GM20431 (cell line): ENCODE measurements at regions not wholly inside any gene's neighbourhood (a gene's known extent, or its start where the extent isn't known, plus 50 kb on each side); places are given as distances from the start of the nearest gene placed in this dataset.

Source experiments
- in situ Hi-C: fragments of 300-500 bp; cut with MseI, MboI; formaldehyde crosslinking; loops from one replicate; pipeline ENCODE4 v1.15.0; 2020; ENCODE audit warnings: low sequenced_read_pairs; ENCODE audit not compliant: unreplicated experiment

- in situ Hi-C loops: loop anchor here (10.0 kb wide), 1 partner anchor 117 kb away; no protein-coding TSS in a partner anchor
These were observed 139.1 kb upstream of the PFKP start for GRCh38 chr10:2927958-2928840.

GRCh38 chr10:2926918-2927660, 140.3 kb upstream of the PFKP start:
- in situ Hi-C loops: loop anchor here (10.0 kb wide), 1 partner anchor 118 kb away; no protein-coding TSS in a partner anchor

- in situ Hi-C loops: loop anchor here (10.0 kb wide), 1 partner anchor 119 kb away; no protein-coding TSS in a partner anchor
These were observed 141.7 kb upstream of the PFKP start for GRCh38 chr10:2925631-2926030.

- in situ Hi-C loops: loop anchor here (10.0 kb wide), 1 partner anchor 120 kb away; no protein-coding TSS in a partner anchor
These were observed 142.9 kb upstream of the PFKP start for GRCh38 chr10:2924431-2924830.

GRCh38 chr10:2921956-2922680, 145.2 kb upstream of the PFKP start:
- in situ Hi-C loops: loop anchor here (10.0 kb wide), 1 partner anchor 123 kb away; no protein-coding TSS in a partner anchor

GRCh38 chr10:2920637-2921036, 146.7 kb upstream of the PFKP start:
- in situ Hi-C loops: loop anchor here (10.0 kb wide), 1 partner anchor 124 kb away; no protein-coding TSS in a partner anchor

GRCh38 chr10:2920168-2920567, 147.2 kb upstream of the PFKP start:
- in situ Hi-C loops: loop anchor here (10.0 kb wide), 1 partner anchor 125 kb away; no protein-coding TSS in a partner anchor

GRCh38 chr10:2919016-2919415, 148.3 kb upstream of the PFKP start:
- in situ Hi-C loops: no loop called here

- in situ Hi-C loops: no loop called here
These were observed 148.9 kb upstream of the PFKP start for GRCh38 chr10:2918489-2918888.

GRCh38 chr10:2917926-2918325, 149.4 kb upstream of the PFKP start:
- in situ Hi-C loops: no loop called here

- in situ Hi-C loops: no loop called here
These were observed 151.9 kb upstream of the PFKP start for GRCh38 chr10:2915412-2915811.

- in situ Hi-C loops: no loop called here
These were observed 152.6 kb upstream of the PFKP start for GRCh38 chr10:2914741-2915140.

- in situ Hi-C loops: no loop called here
These were observed 153.9 kb upstream of the PFKP start for GRCh38 chr10:2913474-2913873.

GRCh38 chr10:2910656-2911055, 156.7 kb upstream of the PFKP start:
- in situ Hi-C loops: no loop called here

GRCh38 chr10:2909921-2910320, 157.4 kb upstream of the PFKP start:
- in situ Hi-C loops: no loop called here

- in situ Hi-C loops: no loop called here
These were observed 158.3 kb upstream of the PFKP start for GRCh38 chr10:2908851-2909630.

GRCh38 chr10:2906974-2907373, 160.4 kb upstream of the PFKP start:
- in situ Hi-C loops: no loop called here

- in situ Hi-C loops: no loop called here
These were observed 161.5 kb upstream of the PFKP start for GRCh38 chr10:2905851-2906250.

- in situ Hi-C loops: no loop called here
These were observed 166.8 kb upstream of the PFKP start for GRCh38 chr10:2900530-2900929.
